GM20000 (cell line): ENCODE measurements at regions not wholly inside any gene's neighbourhood (a gene's known extent, or its start where the extent isn't known, plus 50 kb on each side); places are given as distances from the start of the nearest gene placed in this dataset.

Experiments used
- DNase-seq: peaks from one replicate; pipeline ENCODE4 v3.0.0; 2012; ENCODE audit warnings: low spot score
- CTCF ChIP-seq: IDR thresholded peaks from 2 replicates; pipeline ENCODE4 v1.5.1; 2012; ENCODE audit warnings: mild to moderate bottlenecking, control low read depth; ENCODE audit errors: extremely low read depth, missing control alignments

GRCh38 chr1:209503196-209503595 is 80.3 kb upstream of the CAMK1G start:
- TF ChIP-seq CTCF: no peak
- DNase-seq: no peak

GRCh38 chr1:209504571-209504970 is 78.9 kb upstream of the CAMK1G start:
- TF ChIP-seq CTCF: no peak

GRCh38 chr1:209505044-209505443 is 78.5 kb upstream of the CAMK1G start:
- DNase-seq: no peak
- TF ChIP-seq CTCF: no peak

More at GRCh38 chr1:209504571-209504970, 78.9 kb upstream of the CAMK1G start:
- DNase-seq: no peak

GRCh38 chr1:209506101-209506500 is 77.4 kb upstream of the CAMK1G start:
- TF ChIP-seq CTCF: no peak
- DNase-seq: no peak

- no peak for TF ChIP-seq CTCF
- DNase-seq: no peak
Measured at GRCh38 chr1:209509039-209509438, 74.5 kb upstream of the CAMK1G start.

GRCh38 chr1:209510063-209510462 is 73.5 kb upstream of the CAMK1G start:
- no peak for DNase-seq
- TF ChIP-seq CTCF: no peak

GRCh38 chr1:209511169-209511568 is 72.3 kb upstream of the CAMK1G start:
- no peak for DNase-seq
- TF ChIP-seq CTCF: no peak

GRCh38 chr1:209512821-209513220 is 70.7 kb upstream of the CAMK1G start:
- TF ChIP-seq CTCF: no peak
- no peak for DNase-seq
